ENCODE measurements at regions not wholly inside any gene's neighbourhood (a gene's known extent, or its start where the extent isn't known, plus 50 kb on each side); places are given as distances from the start of the nearest gene placed in this dataset.

- DNase-seq (ENCODE audit: low read depth, low spot score) (no peak), FAIRE-seq (no peak)
- TF ChIP-seq CTCF (IDR thresholded peaks at IDR 0.05; ENCODE audit: extremely low read depth in 1 of 2, insufficient read depth in 1 of 2, low read depth in 1 of 2, low read length in 2 of 2): no peak
- no peak for TF ChIP-seq POLR2AphosphoS5 (IDR thresholded peaks at IDR 0.05; ENCODE audit: insufficient read depth, low read depth, low read length)
- no peak for TF ChIP-seq FOS (IDR thresholded peaks at IDR 0.05; ENCODE audit: borderline replicate concordance, insufficient read depth, low read length)
- no peak for TF ChIP-seq GATA2 (IDR thresholded peaks at IDR 0.05; ENCODE audit: insufficient read depth, insufficient read length, low read depth, low read length)
- TF ChIP-seq JUN (IDR thresholded peaks at IDR 0.05; ENCODE audit: borderline replicate concordance, insufficient read depth, insufficient read length, low read depth): no peak
- TF ChIP-seq POLR2A (IDR thresholded peaks at IDR 0.05; ENCODE audit: low read depth, low read length): no peak
- TF ChIP-seq EZH2 (IDR thresholded peaks at IDR 0.05; ENCODE audit: borderline replicate concordance, low read depth, low read length, severe bottlenecking): no peak
- TF ChIP-seq MYC (IDR thresholded peaks at IDR 0.05; ENCODE audit: low read depth, low read length): no peak
- TF ChIP-seq MAX (IDR thresholded peaks at IDR 0.05; ENCODE audit: insufficient read depth, insufficient read length): no peak
- intact Hi-C loops (cut with micrococcal nuclease): no loop called here
- no peak overlapping the region for H3K27ac ChIP-seq (ENCODE audit: insufficient read depth, low read depth, low read length)
- H3K4me2 ChIP-seq (ENCODE audit: insufficient read depth, low read length): no peak overlapping the region
- no peak overlapping the region for H3K4me3 ChIP-seq (replicated peaks in 1 of 3; ENCODE audit: insufficient read depth in 1 of 3, low read depth in 1 of 3, low read length in 3 of 3)
- H3K36me3 ChIP-seq (ENCODE audit: control insufficient read depth in 2 of 2, extremely low read depth in 1 of 2, insufficient read depth in 2 of 2, low read length in 2 of 2): no peaks in the 10 kb centered on the region
- ChIA-PET POLR2A (no interaction called here), CTCF (interaction anchor here (0.6 to 1.7 kb wide), 2 partner anchors 14 to 27 kb away, joined by 3 to 4 read pairs; no protein-coding TSS in a partner anchor)
- H3K4me1 ChIP-seq (ENCODE audit: control insufficient read depth, extremely low read depth, insufficient read depth, low read length): no peaks in the 10 kb centered on the region
- no peaks in the 10 kb centered on the region for H3K79me2 ChIP-seq (ENCODE audit: control insufficient read depth, insufficient read depth, low read length)
- no peak overlapping the region for H2AFZ ChIP-seq (ENCODE audit: low read depth, low read length)
- H3K9ac ChIP-seq (replicated peaks; ENCODE audit: extremely low read depth, insufficient read depth, low read length): no peak overlapping the region
- no peaks in the 10 kb centered on the region for H3K9me3 ChIP-seq (replicated peaks; ENCODE audit: control insufficient read depth, insufficient read depth, low read length)
- dilution Hi-C loops (cut with MboI; ENCODE audit: extremely low pct_ligation_motif_present, low sequenced_read_pairs): no loop called here
- no peaks in the 10 kb centered on the region for H4K20me1 ChIP-seq (replicated peaks; ENCODE audit: control insufficient read depth, extremely low read depth, insufficient read depth, low read length)
- BruUV-seq (replicated peaks): no TSS peak
- no peaks in the 10 kb centered on the region for H3K9me1 ChIP-seq (replicated peaks; ENCODE audit: control insufficient read depth, extremely low read depth, insufficient read depth, low read length)
- peaks cover 0 to 2% of the 10 kb centered on the region in 2 experiments for H3K27me3 ChIP-seq (ENCODE audit: control insufficient read depth in 2 of 2, insufficient read depth in 2 of 2, low read length in 2 of 2)
Measured at GRCh38 chr3:35408882-35409281, 230.4 kb upstream of the ARPP21 start.

Data from endothelial cell of umbilical vein (primary cell).